GM19239 (cell line): ENCODE measurements at regions not wholly inside any gene's neighbourhood (a gene's known extent, or its start where the extent isn't known, plus 50 kb on each side); places are given as distances from the start of the nearest gene placed in this dataset.
"Not testable (repeated sequence)": the region's sequence is repeated elsewhere in the genome, so short reads cannot be mapped to it uniquely, and the experiment has no call there.

Source experiments
- DNase-seq: peaks from one replicate; pipeline ENCODE4 v3.0.0; 2011; ENCODE audit warnings: low spot score; ENCODE audit not compliant: insufficient read length
- FAIRE-seq: peaks from 2 replicates; lab custom pipeline; 2011; peaks lifted over from hg19 to GRCh38; lab: Jason Lieb, UNC

- FAIRE-seq: no peak
- DNase-seq: no peak
Measured at GRCh38 chr11:41519696-41520095, 60.2 kb upstream of the LRRC4C start.

- FAIRE-seq (no peak), DNase-seq (no peak)
Measured at GRCh38 chr11:41522391-41522790, 62.9 kb upstream of the LRRC4C start.

- FAIRE-seq: no peak
- no peak for DNase-seq
Measured at GRCh38 chr11:41522899-41523672, 63.6 kb upstream of the LRRC4C start.

GRCh38 chr11:41527530-41527929, 68.1 kb upstream of the LRRC4C start:
- FAIRE-seq (no peak), DNase-seq (no peak)

- FAIRE-seq: no peak
- no peak for DNase-seq
Measured at GRCh38 chr11:41532413-41532812, 73.0 kb upstream of the LRRC4C start.

GRCh38 chr11:41533761-41534160, 74.3 kb upstream of the LRRC4C start:
- FAIRE-seq (no peak), DNase-seq (no peak)

GRCh38 chr11:41534391-41534790, 74.9 kb upstream of the LRRC4C start:
- FAIRE-seq (no peak), DNase-seq (no peak)

- no peak for DNase-seq
- FAIRE-seq: no peak
Measured at GRCh38 chr11:41534861-41535260, 75.4 kb upstream of the LRRC4C start.

- FAIRE-seq (no peak), DNase-seq (no peak)
Measured at GRCh38 chr11:41536021-41536568, 76.6 kb upstream of the LRRC4C start.

- FAIRE-seq, DNase-seq: not testable (repeated sequence)
Measured at GRCh38 chr11:41544902-41545301, 85.5 kb upstream of the LRRC4C start.

GRCh38 chr11:41578421-41579051, 119.1 kb upstream of the LRRC4C start:
- no peak for DNase-seq
- FAIRE-seq: no peak

GRCh38 chr11:41579546-41579945, 120.1 kb upstream of the LRRC4C start:
- FAIRE-seq (no peak), DNase-seq (no peak)

GRCh38 chr11:41609511-41609910, 150.1 kb upstream of the LRRC4C start:
- DNase-seq (no peak), FAIRE-seq (no peak)

GRCh38 chr11:41612415-41612814, 153.0 kb upstream of the LRRC4C start:
- DNase-seq (no peak), FAIRE-seq (no peak)

- FAIRE-seq (no peak), DNase-seq (no peak)
Measured at GRCh38 chr11:41613326-41613725, 153.9 kb upstream of the LRRC4C start.

GRCh38 chr11:41622707-41623359, 163.4 kb upstream of the LRRC4C start:
- FAIRE-seq (no peak), DNase-seq (no peak)

GRCh38 chr11:41659985-41660384, 200.5 kb upstream of the LRRC4C start:
- FAIRE-seq (no peak), DNase-seq (no peak)

GRCh38 chr11:41660585-41660984, 201.1 kb upstream of the LRRC4C start:
- FAIRE-seq: no peak
- no peak for DNase-seq

- no peak for DNase-seq
- FAIRE-seq: no peak
Measured at GRCh38 chr11:41665441-41666360, 206.2 kb upstream of the LRRC4C start.
